ENCODE measurements at regions not wholly inside any gene's neighbourhood (a gene's known extent, or its start where the extent isn't known, plus 50 kb on each side); places are given as distances from the start of the nearest gene placed in this dataset.

- DNase-seq (ENCODE audit: low read depth): no peak
Observed at GRCh38 chr1:38132681-38133080, 86.1 kb upstream of the POU3F1 start.

DNA sequence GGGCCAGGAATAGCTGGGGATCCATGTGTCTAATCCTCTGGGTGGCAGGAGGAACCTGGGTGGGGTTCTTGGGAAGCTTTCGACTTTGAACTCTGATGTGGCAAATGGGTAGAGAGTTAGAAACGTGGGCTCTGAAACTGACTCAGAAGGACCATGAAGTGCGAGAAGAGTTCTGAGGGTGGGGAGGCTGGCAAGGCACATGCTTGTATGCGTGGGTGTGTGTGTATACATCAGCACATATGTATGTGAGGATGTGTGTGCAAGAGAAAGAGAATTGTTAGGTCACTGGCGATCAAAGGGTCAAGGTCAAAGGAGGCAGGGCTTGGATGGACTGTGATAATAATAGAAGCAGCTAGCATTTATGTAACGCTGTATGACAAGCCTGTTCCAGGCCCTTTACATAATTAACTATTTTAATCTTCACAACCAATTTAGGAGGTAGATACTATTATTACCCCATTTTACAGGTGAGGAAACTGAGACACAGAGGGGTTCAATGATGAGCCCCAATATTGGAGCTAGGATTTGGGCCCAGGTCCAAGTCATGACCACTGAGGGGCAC is 84.5 kb upstream of the POU3F1 start:
- DNase-seq (ENCODE audit: low read depth): no peak

DNA sequence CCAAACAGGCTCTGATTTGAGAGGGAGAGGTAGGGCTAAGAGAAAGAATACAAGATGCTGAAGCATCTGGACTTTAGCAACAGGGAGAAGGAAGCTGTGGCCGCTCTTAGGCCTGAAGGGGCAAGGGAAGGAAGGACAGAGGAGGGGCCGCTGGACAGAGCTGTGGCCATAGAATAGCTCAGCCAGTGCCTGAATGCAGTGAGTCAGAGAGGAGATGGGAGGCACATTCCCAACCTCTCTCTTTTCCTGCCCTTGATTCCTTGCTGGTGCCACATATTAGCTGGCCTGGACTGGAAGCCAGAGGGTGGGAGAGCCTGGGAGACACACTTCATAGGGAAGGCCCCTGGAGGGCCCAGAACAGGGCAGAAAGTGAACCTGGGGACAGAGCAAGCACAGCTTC is 83.4 kb upstream of the POU3F1 start:
- no peak for DNase-seq (ENCODE audit: low read depth)

DNA sequence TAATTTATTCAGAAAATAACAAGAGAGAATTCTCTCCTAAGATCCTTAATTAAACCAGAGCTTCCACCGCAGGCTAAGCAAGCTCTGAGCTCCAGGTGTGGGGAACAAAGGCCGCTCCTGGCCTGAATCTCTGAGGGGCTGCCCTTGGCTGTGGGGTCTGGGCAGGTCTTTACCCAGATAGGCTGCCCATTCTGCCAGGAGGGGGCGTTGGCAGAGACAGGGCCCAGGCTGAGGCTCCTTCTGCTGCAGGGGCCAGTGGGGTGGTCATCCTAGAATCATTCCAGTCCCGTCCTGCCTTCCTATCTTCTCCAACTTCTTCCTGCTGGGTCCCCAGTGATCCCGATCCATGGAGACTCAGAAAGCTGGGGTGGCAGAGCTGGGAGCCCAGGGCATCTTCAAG is 82.9 kb upstream of the POU3F1 start:
- DNase-seq (ENCODE audit: low read depth): no peak

- no peak for DNase-seq (ENCODE audit: low read depth)
Observed at GRCh38 chr1:38128926-38129453, 82.4 kb upstream of the POU3F1 start.

- no peak for DNase-seq (ENCODE audit: low read depth)
Observed at GRCh38 chr1:38128511-38128910, 81.9 kb upstream of the POU3F1 start.

DNA sequence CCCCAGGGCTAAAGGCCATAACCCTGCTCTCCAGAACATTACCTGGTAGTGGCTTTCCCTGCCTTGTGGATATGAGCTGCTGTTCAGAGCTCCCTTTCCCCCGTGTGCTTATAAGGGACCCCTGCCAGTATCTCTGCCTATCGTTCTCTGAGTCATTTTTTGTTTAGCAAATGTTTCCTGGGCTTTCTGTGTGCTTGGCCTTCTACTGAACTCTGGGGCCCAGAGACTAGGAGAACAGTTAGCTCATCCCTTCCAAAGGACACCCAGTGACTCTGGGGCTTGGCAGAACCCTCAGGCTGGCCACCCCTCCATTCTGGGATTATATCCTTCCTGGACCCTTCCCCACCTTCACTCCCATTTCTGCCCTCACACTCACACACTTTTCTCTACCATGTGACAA is 80.8 kb upstream of the POU3F1 start:
- peak; percentile 10 for DNase-seq (ENCODE audit: low read depth)

DNA sequence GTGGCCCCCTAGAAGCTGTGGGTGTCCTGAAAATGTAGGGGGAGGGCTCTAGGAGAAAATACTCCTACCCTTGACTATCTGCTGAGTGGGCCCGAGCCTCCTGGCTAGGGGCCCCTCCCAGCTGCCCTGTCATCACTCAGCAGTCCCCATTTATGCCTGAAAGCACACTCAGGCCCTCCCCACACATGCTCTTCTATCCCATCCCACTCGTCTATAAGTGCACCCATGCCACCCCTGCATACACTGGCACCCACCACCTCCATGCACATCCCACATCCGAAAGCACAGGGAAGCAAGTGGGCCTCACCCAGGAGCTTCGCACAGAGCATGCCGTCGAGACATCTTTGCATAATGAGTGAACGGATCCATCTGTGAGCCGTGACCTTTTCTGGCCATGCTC is 80.4 kb upstream of the POU3F1 start:
- no peak for DNase-seq (ENCODE audit: low read depth)

- no peak for DNase-seq (ENCODE audit: low read depth)
Observed at GRCh38 chr1:38125837-38126520, 79.4 kb upstream of the POU3F1 start.

- DNase-seq (ENCODE audit: low read depth): no peak
Observed at GRCh38 chr1:38125016-38125415, 78.4 kb upstream of the POU3F1 start.

DNA sequence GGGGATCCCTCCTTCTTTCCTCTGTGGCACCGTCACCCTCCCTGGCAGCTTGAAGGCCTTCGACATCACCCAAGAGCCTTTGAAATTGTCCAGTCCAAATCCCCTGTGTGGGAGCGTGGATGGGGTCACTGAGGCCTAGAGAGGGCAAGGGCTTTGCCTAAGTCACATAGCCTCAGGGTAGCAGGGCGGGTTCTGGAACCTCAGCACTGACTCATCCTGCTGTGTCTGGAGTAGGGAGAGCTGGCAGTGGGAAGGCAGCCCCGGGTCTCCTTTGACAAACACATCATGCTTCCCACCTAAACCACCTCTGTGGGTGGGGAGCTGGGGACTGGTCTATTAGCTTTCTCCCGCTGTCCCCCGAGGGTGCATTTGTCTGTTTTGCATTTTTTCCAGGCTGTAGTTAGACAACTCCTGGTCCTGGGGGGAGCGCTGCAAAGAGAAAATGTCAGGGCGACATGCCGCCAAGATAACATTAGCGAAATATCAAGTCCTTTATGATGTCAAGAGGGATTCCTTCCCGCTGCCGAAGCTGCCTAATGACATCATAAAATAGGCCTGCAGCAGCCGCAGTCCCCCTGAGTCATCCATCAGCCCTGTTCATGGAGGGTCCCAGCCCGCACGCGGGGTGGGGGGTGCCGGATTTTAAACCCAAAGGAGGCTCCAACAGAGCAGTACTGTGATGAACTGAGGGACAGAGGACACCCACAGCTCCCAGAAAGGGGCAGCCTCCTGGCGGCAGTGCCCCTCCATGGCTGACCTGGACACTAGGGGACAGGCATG is 77.0 kb upstream of the POU3F1 start:
- no peak for DNase-seq (ENCODE audit: low read depth)

DNA sequence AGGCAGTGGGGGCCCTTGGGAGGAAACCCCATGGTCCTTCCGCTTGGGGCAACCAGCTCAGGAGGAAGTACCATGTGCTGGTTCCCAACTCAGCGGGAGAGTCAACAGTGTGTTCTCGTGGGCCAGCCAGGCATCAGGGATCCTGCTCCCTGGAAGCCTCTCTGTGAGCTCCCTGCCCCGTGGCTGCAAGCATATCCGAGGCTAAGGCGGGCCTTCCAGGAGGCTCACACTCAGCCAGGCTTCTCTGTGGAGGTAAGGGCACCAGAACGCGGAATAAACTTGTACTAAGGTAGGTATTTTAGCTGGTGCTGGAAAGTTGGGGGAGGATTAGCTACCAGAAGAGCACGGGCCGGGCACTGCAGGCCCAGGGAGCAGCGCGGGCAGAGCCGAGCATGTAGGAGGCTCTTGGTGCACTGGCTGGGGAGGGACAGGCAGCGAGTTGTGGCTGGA is 74.7 kb upstream of the POU3F1 start:
- no peak for DNase-seq (ENCODE audit: low read depth)

GRCh38 chr1:38120552-38121230 is 74.1 kb upstream of the POU3F1 start:
- no peak for DNase-seq (ENCODE audit: low read depth)

- DNase-seq (ENCODE audit: low read depth): no peak
Observed at GRCh38 chr1:38118976-38119375, 72.4 kb upstream of the POU3F1 start.

DNA sequence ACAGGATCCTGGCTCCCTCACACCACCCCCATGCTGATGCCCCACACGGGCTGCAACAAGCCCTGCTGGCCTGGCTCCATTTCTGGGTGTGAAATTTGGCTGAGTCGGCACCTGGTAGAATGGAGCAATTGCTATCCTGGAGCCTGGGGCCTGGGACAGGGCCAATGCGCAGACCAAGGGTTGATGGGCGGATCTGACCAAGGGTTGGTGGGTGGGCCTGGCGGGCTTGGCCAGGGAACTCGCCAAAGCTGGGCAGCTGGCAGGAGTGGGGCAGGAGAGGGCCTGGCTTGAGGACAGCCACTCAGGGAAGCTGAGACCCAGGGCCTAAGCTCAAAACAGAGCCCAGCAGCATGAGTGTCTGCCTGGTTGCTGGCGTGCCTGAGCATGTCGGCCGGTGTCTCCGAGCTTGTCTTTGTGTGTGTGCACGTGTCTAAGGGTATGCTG is 70.9 kb upstream of the POU3F1 start:
- no peak for DNase-seq (ENCODE audit: low read depth)

DNA sequence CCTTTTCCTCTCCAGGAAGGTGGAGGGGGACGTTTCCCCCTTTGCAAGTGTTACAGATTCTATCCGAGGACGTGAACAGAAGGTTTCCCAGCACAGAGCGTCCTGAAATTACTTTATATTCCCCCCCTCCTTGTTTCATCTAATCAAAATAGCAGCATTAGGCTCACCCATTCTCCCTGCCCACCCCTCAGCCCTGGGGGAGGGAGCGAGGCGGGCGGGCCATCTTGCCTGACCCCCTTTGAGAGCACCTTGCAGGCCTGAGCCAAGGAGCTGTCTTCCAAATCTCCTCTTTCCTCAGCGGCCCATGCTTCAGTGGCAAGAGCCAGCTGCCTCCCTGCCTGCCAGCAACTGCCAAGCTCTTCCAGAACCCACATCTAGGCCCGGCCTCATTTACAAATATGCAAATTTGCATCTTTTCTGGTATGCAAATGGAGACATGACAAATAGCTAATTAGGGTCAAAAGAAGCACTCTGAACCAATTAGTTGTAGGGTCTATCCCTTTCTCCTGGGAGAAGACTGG is 69.1 kb upstream of the POU3F1 start:
- no peak for DNase-seq (ENCODE audit: low read depth)

GRCh38 chr1:38115226-38115625 is 68.6 kb upstream of the POU3F1 start:
- no peak for DNase-seq (ENCODE audit: low read depth)

GRCh38 chr1:38114241-38115026 is 67.8 kb upstream of the POU3F1 start:
- no peak for DNase-seq (ENCODE audit: low read depth)

GRCh38 chr1:38113159-38113666 is 66.6 kb upstream of the POU3F1 start:
- no peak for DNase-seq (ENCODE audit: low read depth)

DNA sequence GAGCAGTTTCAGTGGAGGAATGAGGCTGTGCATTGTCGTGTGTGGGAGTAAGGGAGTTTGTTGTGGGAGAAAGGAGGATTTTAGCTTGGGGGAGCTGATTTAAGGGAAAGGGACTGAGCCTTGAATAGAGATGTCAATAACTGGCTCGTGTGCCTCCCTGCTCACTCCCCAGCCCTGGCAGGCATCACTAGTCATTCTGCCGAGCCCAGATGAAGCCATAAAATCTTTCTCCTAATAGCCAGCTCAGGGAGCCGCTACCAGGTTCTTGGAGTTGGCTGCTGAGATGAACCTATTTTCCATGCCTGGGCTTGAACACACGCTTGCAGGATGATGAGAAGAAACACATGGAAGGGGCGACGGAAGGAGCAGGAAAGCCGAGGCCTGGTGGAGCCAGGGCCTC is 65.0 kb upstream of the POU3F1 start:
- DNase-seq (ENCODE audit: low read depth): no peak

DNA sequence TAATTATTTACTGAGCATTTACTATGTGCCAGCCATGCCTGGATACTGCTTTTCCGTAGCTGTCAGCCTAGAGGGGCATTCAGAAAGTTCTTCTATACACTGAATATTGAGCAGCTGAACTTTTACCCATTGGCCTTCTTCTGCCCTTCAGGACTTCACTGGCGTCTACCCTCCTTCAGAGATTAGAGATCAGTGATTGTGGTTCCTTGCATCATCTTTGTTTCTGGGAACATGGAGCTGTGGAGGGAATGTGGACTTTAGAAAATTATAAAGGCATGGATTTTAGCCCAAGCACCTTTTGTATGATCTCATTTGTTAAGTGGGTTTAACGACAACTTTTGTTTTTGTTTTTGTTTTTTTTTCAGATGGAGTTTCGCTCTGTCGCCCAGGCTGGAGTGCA is 58.7 kb upstream of the POU3F1 start:
- DNase-seq (ENCODE audit: low read depth): no peak
